HG02678 (cell line): ENCODE measurements at regions not wholly inside any gene's neighbourhood (a gene's known extent, or its start where the extent isn't known, plus 50 kb on each side); places are given as distances from the start of the nearest gene placed in this dataset.
"Not testable (repeated sequence)": the region's sequence is repeated elsewhere in the genome, so short reads cannot be mapped to it uniquely, and the experiment has no call there.

Experiments
- ATAC-seq: cut with Tn5 transposase; IDR thresholded peaks from one replicate; pipeline ENCODE4 v1.9.1; 2021; ENCODE audit warnings: mild to moderate bottlenecking, moderate library complexity; ENCODE audit not compliant: unreplicated experiment

GRCh38 chr13:107827840-107828549 is 387.3 kb downstream of the LIG4 start:
- ATAC-seq, result no peak

GRCh38 chr13:107824635-107825034 is 390.7 kb downstream of the LIG4 start:
- ATAC-seq, result no peak

GRCh38 chr13:107822006-107822405 is 393.3 kb downstream of the LIG4 start:
- ATAC-seq, result no peak

- ATAC-seq, result no peak
Measured at GRCh38 chr13:107821492-107821891, 393.8 kb downstream of the LIG4 start.

- no peak for ATAC-seq
Measured at GRCh38 chr13:107819071-107819470, 396.3 kb downstream of the LIG4 start.

GRCh38 chr13:107817647-107818287 is 397.6 kb downstream of the LIG4 start:
- ATAC-seq, result no peak

- ATAC-seq, result no peak
Measured at GRCh38 chr13:107812014-107812412, 403.3 kb downstream of the LIG4 start.

GRCh38 chr13:107811233-107812013 is 403.9 kb downstream of the LIG4 start:
- ATAC-seq, result no peak

- ATAC-seq, result no peak
Measured at GRCh38 chr13:107809125-107809524, 406.2 kb downstream of the LIG4 start.

GRCh38 chr13:107808389-107808788 is 406.9 kb downstream of the LIG4 start:
- no peak for ATAC-seq

- ATAC-seq, result no peak
Measured at GRCh38 chr13:107807306-107808073, 407.8 kb downstream of the LIG4 start.

GRCh38 chr13:107806726-107807125 is 408.6 kb downstream of the LIG4 start:
- ATAC-seq, result no peak

- ATAC-seq, result no peak
Measured at GRCh38 chr13:107803822-107804495, 411.4 kb downstream of the LIG4 start.

- ATAC-seq, result no peak
Measured at GRCh38 chr13:107801621-107802020, 413.7 kb downstream of the LIG4 start.

- ATAC-seq, result no peak
Measured at GRCh38 chr13:107799001-107799400, 416.3 kb downstream of the LIG4 start.

- ATAC-seq, result no peak
Measured at GRCh38 chr13:107790397-107790796, 424.9 kb downstream of the LIG4 start.

GRCh38 chr13:107788464-107789165 is 426.7 kb downstream of the LIG4 start:
- ATAC-seq, result no peak

- not testable (repeated sequence) for ATAC-seq
Measured at GRCh38 chr13:107782646-107783045, 432.7 kb downstream of the LIG4 start.

GRCh38 chr13:107778094-107778493 is 437.2 kb downstream of the LIG4 start:
- no peak for ATAC-seq

GRCh38 chr13:107770541-107770940 is 444.8 kb downstream of the LIG4 start:
- no peak for ATAC-seq
